ENCODE measurements at regions not wholly inside any gene's neighbourhood (a gene's known extent, or its start where the extent isn't known, plus 50 kb on each side); places are given as distances from the start of the nearest gene placed in this dataset.

- H4K20me1 ChIP-seq (ENCODE audit: insufficient read depth, low read depth, low read length): no peaks in the 10 kb centered on the region
- H3K4me1 ChIP-seq (ENCODE audit: low read length): peaks cover 5% of the 10 kb centered on the region; the same call in 1 of the 2 replicates
Measured at GRCh38 chr2:43163584-43164270, 62.7 kb downstream of the ZFP36L2 start.

DNA sequence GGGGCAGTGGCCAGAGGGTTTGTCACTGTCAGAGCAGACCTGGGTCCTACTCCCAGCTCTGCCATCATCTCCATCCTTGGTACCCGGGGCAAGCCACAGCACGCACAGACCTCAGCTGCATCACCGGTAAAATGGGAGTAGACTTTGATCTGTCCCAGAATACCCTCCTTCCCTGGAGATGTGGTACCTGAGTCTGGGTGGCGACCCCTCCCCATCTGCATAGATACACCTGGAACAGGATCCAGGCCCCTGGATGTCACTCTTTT, 64.0 kb downstream of the ZFP36L2 start:
- Histone ChIP-seq H3K36me3 (ENCODE audit: insufficient read depth, low read length) (no peaks in the 10 kb centered on the region), H3K4me3 (ENCODE audit: low read length) (no peak overlapping the region), H3K27me3 (ENCODE audit: low read length) (no peaks in the 10 kb centered on the region), H4K20me1 (ENCODE audit: insufficient read depth, low read depth, low read length) (no peaks in the 10 kb centered on the region), H3K27ac (ENCODE audit: low read length) (no peak overlapping the region), H3K79me2 (ENCODE audit: low read length) (no peaks in the 10 kb centered on the region), H3K4me2 (ENCODE audit: low read depth, low read length, poor library complexity, severe bottlenecking) (no peak overlapping the region), H3K4me1 (ENCODE audit: low read length) (peaks cover 5% of the 10 kb centered on the region; the same call in 1 of the 2 replicates), H3K9ac (ENCODE audit: low read length) (no peak overlapping the region), H3K9me3 (ENCODE audit: low read length) (no peaks in the 10 kb centered on the region), H2AFZ (ENCODE audit: low read length) (no peak overlapping the region), H3K9me2 (replicated peaks; ENCODE audit: insufficient read depth, low read length) (no peaks in the 10 kb centered on the region)
- DNase-seq: no peak

More at GRCh38 chr2:43163584-43164270, 62.7 kb downstream of the ZFP36L2 start:
- Histone ChIP-seq H3K36me3 (ENCODE audit: insufficient read depth, low read length) (no peaks in the 10 kb centered on the region), H3K9me2 (replicated peaks; ENCODE audit: insufficient read depth, low read length) (no peaks in the 10 kb centered on the region), H3K27me3 (ENCODE audit: low read length) (no peaks in the 10 kb centered on the region), H3K79me2 (ENCODE audit: low read length) (no peaks in the 10 kb centered on the region), H2AFZ (ENCODE audit: low read length) (no peak overlapping the region), H3K4me2 (ENCODE audit: low read depth, low read length, poor library complexity, severe bottlenecking) (no peak overlapping the region), H3K4me3 (ENCODE audit: low read length) (no peak overlapping the region), H3K27ac (ENCODE audit: low read length) (no peak overlapping the region), H3K9ac (ENCODE audit: low read length) (no peak overlapping the region), H3K9me3 (ENCODE audit: low read length) (no peaks in the 10 kb centered on the region)
- DNase-seq: no peak

GRCh38 chr2:43161650-43162510, 64.5 kb downstream of the ZFP36L2 start:
- no peak overlapping the region for H2AFZ ChIP-seq (ENCODE audit: low read length)
- no peaks in the 10 kb centered on the region for H3K79me2 ChIP-seq (ENCODE audit: low read length)
- no peaks in the 10 kb centered on the region for H3K9me2 ChIP-seq (replicated peaks; ENCODE audit: insufficient read depth, low read length)
- H3K27ac ChIP-seq (ENCODE audit: low read length): no peak overlapping the region
- no peaks in the 10 kb centered on the region for H3K9me3 ChIP-seq (ENCODE audit: low read length)
- H3K4me2 ChIP-seq (ENCODE audit: low read depth, low read length, poor library complexity, severe bottlenecking): no peak overlapping the region
- no peaks in the 10 kb centered on the region for H3K36me3 ChIP-seq (ENCODE audit: insufficient read depth, low read length)
- no peak for DNase-seq
- peaks cover 5% of the 10 kb centered on the region; the same call in 1 of the 2 replicates for H3K4me1 ChIP-seq (ENCODE audit: low read length)
- H4K20me1 ChIP-seq (ENCODE audit: insufficient read depth, low read depth, low read length): no peaks in the 10 kb centered on the region
- H3K9ac ChIP-seq (ENCODE audit: low read length): no peak overlapping the region
- H3K4me3 ChIP-seq (ENCODE audit: low read length): no peak overlapping the region
- no peaks in the 10 kb centered on the region for H3K27me3 ChIP-seq (ENCODE audit: low read length)

GRCh38 chr2:43160778-43161177, 65.6 kb downstream of the ZFP36L2 start:
- no peaks in the 10 kb centered on the region for H3K9me3 ChIP-seq (ENCODE audit: low read length)
- no peaks in the 10 kb centered on the region for H3K27me3 ChIP-seq (ENCODE audit: low read length)
- H3K9ac ChIP-seq (ENCODE audit: low read length): no peak overlapping the region
- H3K4me1 ChIP-seq (ENCODE audit: low read length): peaks cover 5% of the 10 kb centered on the region; the same call in 1 of the 2 replicates
- DNase-seq: no peak
- H4K20me1 ChIP-seq (ENCODE audit: insufficient read depth, low read depth, low read length): no peaks in the 10 kb centered on the region
- no peaks in the 10 kb centered on the region for H3K9me2 ChIP-seq (replicated peaks; ENCODE audit: insufficient read depth, low read length)
- H3K36me3 ChIP-seq (ENCODE audit: insufficient read depth, low read length): no peaks in the 10 kb centered on the region
- no peak overlapping the region for H3K4me2 ChIP-seq (ENCODE audit: low read depth, low read length, poor library complexity, severe bottlenecking)
- no peak overlapping the region for H3K27ac ChIP-seq (ENCODE audit: low read length)
- no peaks in the 10 kb centered on the region for H3K79me2 ChIP-seq (ENCODE audit: low read length)
- H2AFZ ChIP-seq (ENCODE audit: low read length): no peak overlapping the region
- no peak overlapping the region for H3K4me3 ChIP-seq (ENCODE audit: low read length)

DNA sequence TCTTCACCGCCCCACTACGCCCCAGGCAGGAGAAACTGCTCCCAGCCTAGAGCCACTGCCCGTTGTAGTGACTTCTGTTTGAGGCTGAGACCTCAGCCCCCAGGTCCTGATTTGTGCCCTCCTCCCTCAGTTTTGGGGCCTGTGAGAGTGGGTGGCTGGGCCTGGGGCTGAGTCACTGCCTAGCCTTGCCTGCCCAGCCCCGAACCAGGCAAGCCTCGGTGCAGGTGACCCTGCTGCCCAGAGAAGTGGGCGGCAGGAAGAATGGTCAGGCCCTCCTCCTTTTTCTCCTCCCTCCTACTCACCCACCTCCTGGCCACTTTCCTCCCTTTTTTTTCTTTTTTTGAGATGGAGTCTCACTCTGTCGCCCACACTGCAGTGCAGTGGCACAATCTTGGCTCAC, 66.6 kb downstream of the ZFP36L2 start:
- DNase-seq: no peak
- Histone ChIP-seq H3K9me3 (ENCODE audit: low read length) (no peaks in the 10 kb centered on the region), H3K79me2 (ENCODE audit: low read length) (no peaks in the 10 kb centered on the region), H3K27me3 (ENCODE audit: low read length) (no peaks in the 10 kb centered on the region), H3K27ac (ENCODE audit: low read length) (no peak overlapping the region), H3K9me2 (replicated peaks; ENCODE audit: insufficient read depth, low read length) (no peaks in the 10 kb centered on the region), H3K9ac (ENCODE audit: low read length) (no peak overlapping the region), H3K4me1 (ENCODE audit: low read length) (peaks cover 5% of the 10 kb centered on the region; the same call in 1 of the 2 replicates), H2AFZ (ENCODE audit: low read length) (no peak overlapping the region), H3K4me2 (ENCODE audit: low read depth, low read length, poor library complexity, severe bottlenecking) (no peak overlapping the region), H3K4me3 (ENCODE audit: low read length) (no peak overlapping the region), H4K20me1 (ENCODE audit: insufficient read depth, low read depth, low read length) (no peaks in the 10 kb centered on the region), H3K36me3 (ENCODE audit: insufficient read depth, low read length) (no peaks in the 10 kb centered on the region)

DNA sequence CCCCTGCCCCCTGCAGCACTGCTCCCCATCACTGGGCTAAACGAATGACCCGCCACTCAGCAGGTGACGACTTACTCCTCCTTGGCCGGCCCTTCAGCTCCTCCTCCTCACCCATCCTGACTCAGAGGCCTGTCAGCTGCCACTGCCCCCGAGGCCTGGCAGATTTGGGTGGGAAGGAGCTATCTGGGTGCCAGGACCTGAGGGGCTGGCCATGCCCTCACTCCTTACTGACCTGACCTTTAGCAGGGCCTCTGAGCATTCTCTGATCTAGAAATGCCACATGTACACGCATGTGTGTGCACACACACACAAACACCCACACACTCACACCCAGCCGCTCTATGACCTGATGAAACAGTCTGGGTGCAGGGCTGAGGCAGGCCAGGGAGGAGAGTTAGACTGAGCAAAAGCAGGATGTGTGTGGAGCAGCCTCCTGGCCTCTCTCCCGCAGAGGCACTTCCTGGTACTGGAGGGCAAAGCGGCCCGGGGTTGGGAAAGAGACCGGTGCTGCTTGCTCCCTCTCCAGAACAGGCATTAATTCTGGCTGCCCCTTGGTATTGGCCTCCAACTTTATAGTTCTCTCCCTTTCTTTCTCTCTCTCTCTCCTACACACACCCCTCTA, 68.0 kb downstream of the ZFP36L2 start:
- Histone ChIP-seq H3K36me3 (ENCODE audit: insufficient read depth, low read length) (no peaks in the 10 kb centered on the region), H3K4me3 (ENCODE audit: low read length) (no peak overlapping the region), H3K9me2 (replicated peaks; ENCODE audit: insufficient read depth, low read length) (no peaks in the 10 kb centered on the region), H3K4me2 (ENCODE audit: low read depth, low read length, poor library complexity, severe bottlenecking) (no peak overlapping the region), H2AFZ (ENCODE audit: low read length) (no peak overlapping the region), H3K27ac (ENCODE audit: low read length) (no peak overlapping the region), H3K27me3 (ENCODE audit: low read length) (no peaks in the 10 kb centered on the region), H3K4me1 (ENCODE audit: low read length) (peaks cover 5% of the 10 kb centered on the region; the same call in 1 of the 2 replicates), H3K9ac (ENCODE audit: low read length) (no peak overlapping the region), H3K79me2 (ENCODE audit: low read length) (no peaks in the 10 kb centered on the region), H3K9me3 (ENCODE audit: low read length) (no peaks in the 10 kb centered on the region), H4K20me1 (ENCODE audit: insufficient read depth, low read depth, low read length) (no peaks in the 10 kb centered on the region)
- no peak for DNase-seq

GRCh38 chr2:43157506-43158246, 68.7 kb downstream of the ZFP36L2 start:
- Histone ChIP-seq H3K27me3 (ENCODE audit: low read length) (no peaks in the 10 kb centered on the region), H2AFZ (ENCODE audit: low read length) (no peak overlapping the region), H3K9me3 (ENCODE audit: low read length) (no peaks in the 10 kb centered on the region), H3K4me1 (ENCODE audit: low read length) (no peaks in the 10 kb centered on the region), H3K9ac (ENCODE audit: low read length) (no peak overlapping the region), H3K79me2 (ENCODE audit: low read length) (no peaks in the 10 kb centered on the region), H3K27ac (ENCODE audit: low read length) (no peak overlapping the region), H3K36me3 (ENCODE audit: insufficient read depth, low read length) (no peaks in the 10 kb centered on the region), H4K20me1 (ENCODE audit: insufficient read depth, low read depth, low read length) (no peaks in the 10 kb centered on the region), H3K4me3 (ENCODE audit: low read length) (no peak overlapping the region), H3K9me2 (replicated peaks; ENCODE audit: insufficient read depth, low read length) (no peaks in the 10 kb centered on the region), H3K4me2 (ENCODE audit: low read depth, low read length, poor library complexity, severe bottlenecking) (no peak overlapping the region)
- DNase-seq: no peak
